ENCODE measurements at regions not wholly inside any gene's neighbourhood (a gene's known extent, or its start where the extent isn't known, plus 50 kb on each side); places are given as distances from the start of the nearest gene placed in this dataset.

GRCh38 chr12:69062621-69063237 lies 129.8 kb upstream of the CPM start:
- no peak for DNase-seq (ENCODE audit: low read depth in 2 of 2)

- DNase-seq (ENCODE audit: low read depth in 2 of 2) = no peak
Observed at GRCh38 chr12:69064734-69065443, 131.9 kb upstream of the CPM start.

- DNase-seq (ENCODE audit: low read depth in 2 of 2) = no peak
Observed at GRCh38 chr12:69065775-69066174, 132.8 kb upstream of the CPM start.

- no peak for DNase-seq (ENCODE audit: low read depth in 2 of 2)
Observed at GRCh38 chr12:69066492-69067373, 133.8 kb upstream of the CPM start.

GRCh38 chr12:69067713-69068112 lies 134.7 kb upstream of the CPM start:
- no peak for DNase-seq (ENCODE audit: low read depth in 2 of 2)

- DNase-seq (ENCODE audit: low read depth in 2 of 2) = no peak
Observed at GRCh38 chr12:69068448-69068847, 135.5 kb upstream of the CPM start.

GRCh38 chr12:69069479-69069878 lies 136.5 kb upstream of the CPM start:
- no peak for DNase-seq (ENCODE audit: low read depth in 2 of 2)

GRCh38 chr12:69070319-69071090 lies 137.5 kb upstream of the CPM start:
- peak; percentile 15 to 26 for DNase-seq (ENCODE audit: low read depth in 2 of 2)

GRCh38 chr12:69071091-69071370 lies 138.1 kb upstream of the CPM start:
- no peak for DNase-seq (ENCODE audit: low read depth in 2 of 2)

GRCh38 chr12:69073035-69073434 lies 140.1 kb upstream of the CPM start:
- no peak for DNase-seq (ENCODE audit: low read depth in 2 of 2)

GRCh38 chr12:69074556-69075349 lies 141.8 kb upstream of the CPM start:
- DNase-seq (ENCODE audit: low read depth in 2 of 2) = no peak

- DNase-seq (ENCODE audit: low read depth in 2 of 2) = no peak
Observed at GRCh38 chr12:69083689-69084088, 150.7 kb upstream of the CPM start.

GRCh38 chr12:69084816-69085378 lies 151.9 kb upstream of the CPM start:
- DNase-seq (ENCODE audit: low read depth in 2 of 2) = no peak

- DNase-seq (ENCODE audit: low read depth in 2 of 2) = no peak
Observed at GRCh38 chr12:69085852-69086251, 152.9 kb upstream of the CPM start.

GRCh38 chr12:69087986-69088385 lies 151.4 kb upstream of the CPSF6 start:
- no peak for DNase-seq (ENCODE audit: low read depth in 2 of 2)

GRCh38 chr12:69090722-69091121 lies 148.6 kb upstream of the CPSF6 start:
- DNase-seq (ENCODE audit: low read depth in 2 of 2) = no peak

- DNase-seq (ENCODE audit: low read depth in 2 of 2) = no peak
Observed at GRCh38 chr12:69091442-69092017, 147.8 kb upstream of the CPSF6 start.

- no peak for DNase-seq (ENCODE audit: low read depth in 2 of 2)
Observed at GRCh38 chr12:69092137-69092536, 147.2 kb upstream of the CPSF6 start.

GRCh38 chr12:69094606-69095216 lies 144.7 kb upstream of the CPSF6 start:
- no peak for DNase-seq (ENCODE audit: low read depth in 2 of 2)
